ENCODE measurements at regions not wholly inside any gene's neighbourhood (a gene's known extent, or its start where the extent isn't known, plus 50 kb on each side); places are given as distances from the start of the nearest gene placed in this dataset.

DNA sequence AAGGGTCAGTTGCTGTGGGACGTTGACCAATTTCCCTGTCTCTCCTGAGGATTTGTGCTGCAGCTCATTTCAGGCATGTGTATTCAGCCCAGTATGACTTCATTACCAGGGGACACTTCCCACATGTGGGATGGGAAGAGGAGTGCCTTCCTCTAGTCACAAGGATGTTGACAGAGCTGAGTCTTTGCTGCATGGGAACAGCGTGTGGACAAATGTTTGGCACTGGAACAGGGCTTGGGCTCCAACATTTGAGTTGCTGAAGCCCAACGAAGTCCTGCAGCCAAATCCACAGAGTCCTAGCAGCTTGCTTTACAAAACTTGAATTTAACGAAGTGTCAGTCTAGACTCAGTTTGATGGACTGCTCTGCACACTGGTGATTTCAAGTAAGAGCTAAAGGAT, 283.2 kb downstream of the SH3GL2 start:
- TF ChIP-seq, protein P1, sequence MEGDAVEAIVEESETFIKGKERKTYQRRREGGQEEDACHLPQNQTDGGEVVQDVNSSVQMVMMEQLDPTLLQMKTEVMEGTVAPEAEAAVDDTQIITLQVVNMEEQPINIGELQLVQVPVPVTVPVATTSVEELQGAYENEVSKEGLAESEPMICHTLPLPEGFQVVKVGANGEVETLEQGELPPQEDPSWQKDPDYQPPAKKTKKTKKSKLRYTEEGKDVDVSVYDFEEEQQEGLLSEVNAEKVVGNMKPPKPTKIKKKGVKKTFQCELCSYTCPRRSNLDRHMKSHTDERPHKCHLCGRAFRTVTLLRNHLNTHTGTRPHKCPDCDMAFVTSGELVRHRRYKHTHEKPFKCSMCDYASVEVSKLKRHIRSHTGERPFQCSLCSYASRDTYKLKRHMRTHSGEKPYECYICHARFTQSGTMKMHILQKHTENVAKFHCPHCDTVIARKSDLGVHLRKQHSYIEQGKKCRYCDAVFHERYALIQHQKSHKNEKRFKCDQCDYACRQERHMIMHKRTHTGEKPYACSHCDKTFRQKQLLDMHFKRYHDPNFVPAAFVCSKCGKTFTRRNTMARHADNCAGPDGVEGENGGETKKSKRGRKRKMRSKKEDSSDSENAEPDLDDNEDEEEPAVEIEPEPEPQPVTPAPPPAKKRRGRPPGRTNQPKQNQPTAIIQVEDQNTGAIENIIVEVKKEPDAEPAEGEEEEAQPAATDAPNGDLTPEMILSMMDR (IDR thresholded peaks at IDR 0.05; ENCODE audit: insufficient read depth, missing control alignments): no peak
- no peak for FAIRE-seq
- no peak for DNase-seq (ENCODE audit: insufficient read length, low spot score)

DNA sequence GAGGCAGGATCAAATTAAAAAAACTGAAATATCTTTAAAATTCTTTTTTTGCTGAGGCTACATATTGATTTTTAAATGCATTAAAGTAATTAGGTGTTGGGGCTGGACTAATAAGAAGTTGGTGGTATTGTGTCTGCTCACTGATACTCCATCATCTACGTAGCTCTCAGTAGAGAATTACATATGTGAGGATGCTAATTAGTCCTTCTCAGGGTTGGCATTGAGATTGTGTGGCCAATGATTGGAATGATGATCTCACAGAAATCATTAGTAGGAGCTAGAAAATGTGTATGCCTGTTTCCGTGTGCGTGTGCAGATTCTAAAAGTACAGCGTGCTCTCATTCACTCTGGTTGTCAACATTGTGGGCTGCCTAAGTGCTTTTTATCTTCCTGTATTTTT, 283.8 kb downstream of the SH3GL2 start:
- FAIRE-seq (no peak), DNase-seq (ENCODE audit: insufficient read length, low spot score) (no peak)
- TF ChIP-seq, protein P1 (IDR thresholded peaks at IDR 0.05; ENCODE audit: insufficient read depth, missing control alignments): no peak

DNA sequence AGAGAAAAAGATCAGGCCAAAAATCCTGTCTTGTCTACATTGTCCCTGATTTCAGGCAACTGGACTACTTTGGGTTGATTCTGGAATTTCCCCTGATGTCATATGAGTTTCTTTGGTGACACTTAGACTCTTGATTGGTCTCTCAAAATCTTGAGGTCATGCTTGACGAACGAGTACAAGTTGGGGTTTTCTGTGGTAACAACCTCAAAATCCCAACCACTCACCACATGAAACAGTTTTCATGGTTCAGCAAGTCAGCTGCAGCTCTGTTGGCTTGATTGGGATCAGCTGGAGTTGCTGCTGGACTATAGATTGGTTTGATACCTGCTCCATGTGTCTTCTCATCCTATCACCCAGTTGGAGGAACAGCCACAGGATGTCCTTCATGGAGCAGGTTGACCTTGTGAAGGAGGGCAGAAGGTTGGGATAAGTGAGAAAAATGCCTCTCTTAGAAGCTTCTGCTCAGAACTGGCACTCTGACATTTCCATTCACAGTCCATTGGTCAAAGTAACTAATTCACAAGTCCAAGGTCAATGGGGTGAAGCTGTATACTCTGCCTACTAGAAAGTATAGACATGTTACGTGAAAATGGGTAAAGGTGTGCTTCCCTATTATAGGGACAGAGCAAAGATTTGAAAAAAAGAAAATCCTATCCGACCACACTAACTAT, 284.5 kb downstream of the SH3GL2 start:
- no peak for FAIRE-seq
- DNase-seq (ENCODE audit: insufficient read length, low spot score): no peak
- TF ChIP-seq, protein P1 (IDR thresholded peaks at IDR 0.05; ENCODE audit: insufficient read depth, missing control alignments): no peak

DNA sequence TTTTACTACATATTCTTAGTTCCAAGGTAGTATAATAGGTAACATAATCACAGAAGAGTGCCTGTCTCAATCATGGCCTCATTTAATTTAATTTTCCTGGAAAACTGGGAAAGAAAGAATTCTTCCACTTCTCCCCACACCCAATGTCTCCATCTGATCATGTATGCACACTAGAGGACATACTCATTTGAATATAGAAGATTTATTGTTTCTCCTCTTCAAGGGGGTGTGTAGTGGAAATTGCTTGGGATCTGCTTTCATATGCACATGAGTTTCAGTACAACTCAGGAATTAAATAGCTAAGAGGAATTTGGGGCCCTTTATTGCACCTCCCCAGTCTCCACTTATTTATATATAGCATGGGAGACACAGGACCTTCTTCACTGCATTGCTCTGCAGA, 285.1 kb downstream of the SH3GL2 start:
- TF ChIP-seq, protein P1 (IDR thresholded peaks at IDR 0.05; ENCODE audit: insufficient read depth, missing control alignments): no peak
- FAIRE-seq (no peak), DNase-seq (ENCODE audit: insufficient read length, low spot score) (no peak)

DNA sequence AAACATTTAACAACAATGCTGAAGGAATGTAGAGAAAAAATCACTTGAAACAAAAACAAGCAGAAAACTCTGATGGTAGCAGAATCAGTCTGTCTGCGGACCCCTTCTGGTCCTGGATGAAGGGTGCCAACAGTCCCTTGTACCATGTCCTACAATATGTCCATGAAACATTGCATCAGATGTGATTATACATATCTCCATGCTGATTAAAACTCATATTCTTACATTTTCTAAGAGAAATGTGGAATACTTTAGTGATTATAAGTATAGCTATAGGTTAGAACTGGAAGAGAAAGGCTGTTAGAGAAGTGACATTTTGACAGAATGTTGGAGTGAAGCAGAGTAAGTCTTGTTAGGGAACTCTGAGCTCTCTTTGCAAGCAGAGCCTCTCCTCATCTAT, 286.1 kb downstream of the SH3GL2 start:
- FAIRE-seq (no peak), DNase-seq (ENCODE audit: insufficient read length, low spot score) (no peak)
- TF ChIP-seq, protein P1 (IDR thresholded peaks at IDR 0.05; ENCODE audit: insufficient read depth, missing control alignments): no peak

DNA sequence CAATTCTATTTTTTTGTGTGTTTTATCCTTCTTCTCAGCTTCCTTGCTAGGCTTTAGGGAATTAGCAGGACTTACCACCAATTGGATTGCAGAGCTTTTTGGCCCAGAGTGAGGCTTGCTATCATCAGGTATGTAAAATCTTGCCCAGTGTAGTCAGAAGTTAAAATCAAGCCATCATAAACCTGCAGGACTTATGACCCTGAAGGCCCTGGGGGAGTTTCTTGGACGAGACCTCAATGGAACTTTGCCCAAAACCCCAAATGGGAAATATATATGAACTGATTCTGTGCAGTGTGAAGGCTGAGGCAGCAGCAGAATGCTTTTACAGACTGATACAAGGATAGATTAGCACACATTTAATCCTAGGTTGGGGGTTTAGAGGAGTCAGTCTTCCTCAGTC, 287.0 kb downstream of the SH3GL2 start:
- FAIRE-seq (no peak), DNase-seq (ENCODE audit: insufficient read length, low spot score) (no peak)
- TF ChIP-seq, protein P1 (IDR thresholded peaks at IDR 0.05; ENCODE audit: insufficient read depth, missing control alignments): no peak

DNA sequence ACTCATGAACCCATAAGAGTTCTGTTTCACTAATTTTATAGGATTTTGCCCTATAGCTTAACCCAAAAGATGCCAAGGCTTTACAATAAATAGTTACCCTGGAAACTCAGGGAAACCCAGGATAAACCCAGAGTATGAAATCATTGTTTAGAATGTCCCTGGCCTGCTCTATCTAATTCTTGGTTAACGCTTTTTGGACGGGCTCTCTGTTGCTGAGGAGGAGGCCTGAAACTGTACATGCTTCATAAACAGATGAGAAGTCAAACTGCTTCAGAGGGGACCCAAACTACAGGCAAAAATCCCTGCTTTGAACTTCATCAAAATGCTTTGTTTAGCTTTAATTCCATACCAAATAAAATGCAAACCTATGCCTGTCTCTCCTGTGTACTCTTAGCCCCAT, 291.9 kb downstream of the SH3GL2 start:
- TF ChIP-seq, protein P1 (IDR thresholded peaks at IDR 0.05; ENCODE audit: insufficient read depth, missing control alignments): no peak
- DNase-seq (ENCODE audit: insufficient read length, low spot score): no peak
- no peak for FAIRE-seq

Data from D721Med (cell line).